Panc1 (cell line): ENCODE measurements at regions not wholly inside any gene's neighbourhood (a gene's known extent, or its start where the extent isn't known, plus 50 kb on each side); places are given as distances from the start of the nearest gene placed in this dataset.
"Not testable (repeated sequence)": the region's sequence is repeated elsewhere in the genome, so short reads cannot be mapped to it uniquely, and the experiment has no call there.

Experiments
- ATAC-seq: fragments of 200-7000 bp; cut with Tn5 transposase; 2 replicates; pipeline ENCODE4 v1.9.1; 2020; ENCODE audit warnings: mild to moderate bottlenecking, moderate library complexity
- BruUV-seq: library from RNA; stranded (reverse); fragments of 400-500 nt; replicated peaks from 2 replicates; lab custom pipeline; 2021; lab: Mats Ljungman, UMichigan
- CTCF ChIA-PET: fragments of 300-600 bp; sonication (Branson Sonifier 250); formaldehyde crosslinking; loops from one replicate; lab custom pipeline; 2022; ENCODE audit warnings: antibody characterized with exemption; lab: Charles Lee
- POLR2A ChIA-PET: fragments of 300-600 bp; sonication (Branson Sonifier 250); formaldehyde crosslinking; loops from one replicate; lab custom pipeline; 2022; ENCODE audit warnings: antibody characterized with exemption; lab: Charles Lee
- DNase-seq: peaks from one replicate; pipeline ENCODE4 v3.0.0-alpha.2; 2010; ENCODE audit warnings: low read depth, low spot score
- H3K27ac ChIP-seq: 2 replicates; pipeline ENCODE4 v1.5.1; 2011; ENCODE audit warnings: mild to moderate bottlenecking, low read length, inconsistent platforms
- H3K27me3 ChIP-seq: fragments of 200-500 bp; sonication (Bioruptor generic); 2 replicates; pipeline ENCODE4 v1.6.0; 2014; ENCODE audit warnings: low read length, inconsistent platforms; ENCODE audit not compliant: control insufficient read depth, insufficient read depth
- H3K36me3 ChIP-seq: fragments of 200-500 bp; sonication (Bioruptor generic); 2 replicates; pipeline ENCODE4 v1.5.1; 2014; ENCODE audit warnings: inconsistent platforms, mild to moderate bottlenecking, low read length, moderate library complexity; ENCODE audit not compliant: control insufficient read depth, insufficient read depth
- H3K4me1 ChIP-seq: 2 replicates; pipeline ENCODE4 v1.5.1; 2011; ENCODE audit warnings: inconsistent platforms, mild to moderate bottlenecking, low read length, moderate library complexity; ENCODE audit not compliant: control insufficient read depth, insufficient read depth
- H3K4me3 ChIP-seq, 2 experiments: 2 replicates each; pipeline ENCODE4 v1.5.1; 2011 to 2012; ENCODE audit warnings: low read depth in 2 of 2, low read length in 2 of 2, mild to moderate bottlenecking in 2 of 2, inconsistent platforms in 1 of 2, moderate library complexity in 1 of 2
- H3K9me3 ChIP-seq: fragments of 200-500 bp; sonication (Bioruptor generic); 2 replicates; pipeline ENCODE4 v1.5.1; 2014; ENCODE audit warnings: low read depth, mild to moderate bottlenecking, inconsistent platforms, low read length, moderate library complexity; ENCODE audit not compliant: control insufficient read depth, insufficient read depth
- in situ Hi-C: cut with HindIII; loops from 2 replicates; pipeline ENCODE4 v1.10.0; 2016; ENCODE audit warnings: low sequenced_read_pairs, low pct_unique_long_range_greater_than_20kb
- intact Hi-C: fragments of 100-400 bp; cut with micrococcal nuclease; formaldehyde crosslinking; loops from one replicate; pipeline ENCODE4 v1.10.0; 2022; ENCODE audit not compliant: unreplicated experiment

- ATAC-seq, H3K9me3 ChIP-seq, BruUV-seq, H3K4me3 ChIP-seq, DNase-seq, POLR2A ChIA-PET, intact Hi-C loops, H3K27ac ChIP-seq, H3K36me3 ChIP-seq, H3K4me1 ChIP-seq, in situ Hi-C loops, H3K27me3 ChIP-seq, CTCF ChIA-PET: not testable (repeated sequence)
These were observed 747.7 kb upstream of the CDH18 start for GRCh38 chr5:20735715-20736114.

GRCh38 chr5:20732223-20732622 lies 744.2 kb upstream of the CDH18 start:
- in situ Hi-C loops, DNase-seq, BruUV-seq: not testable (repeated sequence)

GRCh38 chr5:20721286-20721685 lies 733.3 kb upstream of the CDH18 start:
- H3K4me3 ChIP-seq, intact Hi-C loops, H3K36me3 ChIP-seq, BruUV-seq, CTCF ChIA-PET, POLR2A ChIA-PET, H3K4me1 ChIP-seq, H3K9me3 ChIP-seq, DNase-seq, H3K27ac ChIP-seq, H3K27me3 ChIP-seq, in situ Hi-C loops, ATAC-seq: not testable (repeated sequence)

More at GRCh38 chr5:20732223-20732622, 744.2 kb upstream of the CDH18 start:
- H3K27ac ChIP-seq, POLR2A ChIA-PET, CTCF ChIA-PET, ATAC-seq, H3K9me3 ChIP-seq, H3K27me3 ChIP-seq, intact Hi-C loops, H3K36me3 ChIP-seq, H3K4me3 ChIP-seq, H3K4me1 ChIP-seq: not testable (repeated sequence)

DNA sequence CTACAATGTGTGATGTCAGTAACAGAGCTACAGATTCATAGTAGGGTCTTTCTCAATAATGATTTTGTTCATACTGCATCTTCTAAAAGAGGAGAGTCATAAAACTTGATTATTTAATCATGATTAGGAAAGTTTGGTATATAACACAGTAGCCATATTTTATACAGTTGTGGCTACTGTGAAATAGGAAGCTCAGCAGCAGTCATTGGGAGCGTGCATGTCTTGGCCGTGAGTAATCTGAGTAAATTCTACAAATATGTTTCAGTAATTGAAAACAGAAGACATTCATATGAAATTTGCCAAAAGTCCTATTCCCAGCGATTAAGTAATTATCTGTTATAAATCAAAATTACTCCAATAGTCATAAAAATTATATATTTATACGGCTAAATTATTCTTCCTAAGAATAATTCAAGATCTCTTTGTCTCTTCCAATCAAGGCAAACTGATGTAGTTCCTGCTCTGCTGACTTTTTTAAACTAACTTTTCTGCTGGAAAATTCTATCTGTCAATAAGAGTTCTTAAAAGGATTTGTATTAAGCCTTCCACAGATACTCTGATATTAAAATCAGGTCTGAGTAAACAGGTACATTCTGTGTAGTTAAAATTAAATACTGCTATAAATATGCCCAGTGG lies 723.6 kb upstream of the CDH18 start:
- H3K27me3 ChIP-seq, H3K4me1 ChIP-seq, in situ Hi-C loops, H3K36me3 ChIP-seq, POLR2A ChIA-PET, BruUV-seq, intact Hi-C loops, DNase-seq, H3K27ac ChIP-seq, H3K9me3 ChIP-seq, ATAC-seq, H3K4me3 ChIP-seq, CTCF ChIA-PET: not testable (repeated sequence)

GRCh38 chr5:20707634-20708033 lies 719.6 kb upstream of the CDH18 start:
- in situ Hi-C loops, H3K4me3 ChIP-seq, H3K9me3 ChIP-seq, POLR2A ChIA-PET, ATAC-seq, H3K27me3 ChIP-seq, BruUV-seq, CTCF ChIA-PET, H3K27ac ChIP-seq, intact Hi-C loops, H3K36me3 ChIP-seq, DNase-seq, H3K4me1 ChIP-seq: not testable (repeated sequence)
